HG03108 (cell line): ENCODE measurements at regions not wholly inside any gene's neighbourhood (a gene's known extent, or its start where the extent isn't known, plus 50 kb on each side); places are given as distances from the start of the nearest gene placed in this dataset.
"Not testable (repeated sequence)": the region's sequence is repeated elsewhere in the genome, so short reads cannot be mapped to it uniquely, and the experiment has no call there.

Experiments
- ATAC-seq: cut with Tn5 transposase; IDR thresholded peaks from one replicate; pipeline ENCODE4 v1.9.1; 2021; ENCODE audit warnings: moderate library complexity; ENCODE audit not compliant: unreplicated experiment

DNA sequence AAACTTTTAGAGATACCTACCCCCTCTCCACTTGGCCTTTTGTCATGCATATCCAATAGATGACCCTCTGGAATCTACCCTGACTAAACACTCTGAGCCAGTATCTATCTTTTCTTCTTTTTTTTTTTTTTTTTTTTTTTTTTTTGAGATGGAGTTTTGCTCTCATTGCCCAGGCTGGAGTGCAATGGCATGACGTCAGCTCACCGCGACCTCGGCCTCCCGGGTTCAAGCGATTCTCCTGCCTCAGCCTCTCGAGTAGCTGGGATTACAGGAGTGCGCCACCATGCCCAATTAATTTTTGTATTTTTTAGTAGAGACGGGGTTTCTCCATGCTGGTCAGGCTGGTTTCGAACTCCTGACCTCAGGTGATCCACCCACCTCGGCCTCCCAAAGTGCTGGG lies 50.8 kb upstream of the GRIN2B start:
- not testable (repeated sequence) for ATAC-seq

- ATAC-seq: no peak
Measured at GRCh38 chr12:14043776-14044175, 62.4 kb upstream of the GRIN2B start.

DNA sequence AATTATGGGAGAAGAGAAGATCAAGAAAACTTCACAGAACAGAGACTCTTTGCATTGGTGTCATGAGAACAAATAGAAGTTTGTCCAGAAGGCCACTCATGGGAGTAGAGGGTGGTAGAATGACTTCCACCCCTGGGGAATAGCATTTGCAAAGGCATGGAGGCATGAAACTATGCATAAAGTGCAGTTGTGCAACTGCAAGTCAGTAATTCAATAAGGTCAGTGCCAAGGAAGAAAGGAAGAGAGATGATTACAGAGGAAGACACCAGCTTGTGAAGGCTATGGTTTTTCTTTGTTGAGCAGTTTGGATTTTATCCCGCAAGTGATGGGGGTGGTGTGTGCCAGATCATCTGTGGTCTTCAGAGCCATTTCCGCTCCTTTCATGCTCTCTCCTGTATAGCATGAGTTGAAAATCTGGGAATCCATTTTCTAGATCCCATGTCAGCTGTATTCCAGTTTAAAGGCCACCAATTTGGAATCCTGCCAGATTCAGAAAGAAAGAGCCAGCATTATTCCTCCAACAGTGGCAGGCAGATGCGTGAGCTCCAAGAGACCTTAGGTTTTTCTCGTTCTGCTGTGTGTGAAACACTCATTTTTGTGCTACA lies 67.6 kb upstream of the GRIN2B start:
- ATAC-seq: no peak

- ATAC-seq: no peak
Measured at GRCh38 chr12:14057895-14058294, 76.5 kb upstream of the GRIN2B start.

DNA sequence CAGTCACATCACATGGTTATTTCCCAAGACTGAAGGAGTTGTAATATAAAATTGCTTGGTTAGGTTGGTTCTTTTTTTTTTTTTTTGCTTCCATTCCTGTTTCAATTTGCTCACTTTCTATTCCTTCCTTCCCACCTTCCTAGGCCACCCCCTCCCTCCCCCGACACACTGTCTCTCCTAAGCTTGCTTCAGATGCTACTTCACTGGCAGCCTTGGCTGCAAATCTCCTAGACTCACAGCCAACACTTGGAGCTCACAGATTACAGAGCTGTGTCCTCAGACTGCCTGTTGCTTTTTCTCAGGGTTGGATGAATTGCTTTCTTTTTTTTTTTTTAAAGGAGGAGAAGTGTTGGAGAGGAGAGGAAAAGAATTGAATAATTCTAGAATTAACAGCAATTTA lies 77.3 kb upstream of the GRIN2B start:
- ATAC-seq: no peak

DNA sequence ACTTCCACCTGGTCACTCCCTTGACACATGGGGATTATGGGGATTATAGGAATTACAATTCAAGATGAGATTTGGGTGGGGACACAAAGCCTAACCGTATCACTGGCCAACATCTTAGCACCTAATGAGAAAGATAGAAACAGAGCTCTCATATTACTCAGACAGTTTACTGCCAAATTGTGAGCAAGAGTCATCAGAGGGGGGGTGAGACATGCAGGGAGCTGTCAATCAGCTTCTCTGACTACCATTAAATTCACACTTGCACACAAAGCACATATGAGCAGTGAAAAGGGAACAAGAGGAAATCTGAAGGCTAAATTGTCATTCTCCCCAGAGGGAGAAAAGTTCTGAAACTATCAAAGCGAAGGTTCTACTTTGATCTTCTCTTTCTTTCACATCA lies 78.1 kb upstream of the GRIN2B start:
- no peak for ATAC-seq

DNA sequence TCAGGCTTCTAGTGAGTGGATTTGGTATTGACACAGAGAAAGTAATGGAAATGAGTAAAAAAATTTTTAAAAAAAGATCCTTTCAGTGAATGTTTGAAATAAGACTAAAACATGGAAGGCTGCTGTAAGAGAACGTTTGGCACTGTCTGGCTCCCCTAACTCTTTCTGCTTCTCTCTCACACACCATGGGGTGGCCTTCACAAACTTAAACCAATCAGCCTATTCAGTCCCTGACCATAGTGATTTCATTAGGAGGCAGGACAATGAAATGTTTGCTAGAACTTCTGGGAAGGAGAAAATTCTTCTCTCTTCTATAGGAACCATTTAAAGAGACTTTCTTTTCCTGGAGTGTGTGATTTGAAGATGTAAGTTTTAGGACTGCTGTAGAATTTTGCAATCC lies 84.2 kb upstream of the GRIN2B start:
- no peak for ATAC-seq

DNA sequence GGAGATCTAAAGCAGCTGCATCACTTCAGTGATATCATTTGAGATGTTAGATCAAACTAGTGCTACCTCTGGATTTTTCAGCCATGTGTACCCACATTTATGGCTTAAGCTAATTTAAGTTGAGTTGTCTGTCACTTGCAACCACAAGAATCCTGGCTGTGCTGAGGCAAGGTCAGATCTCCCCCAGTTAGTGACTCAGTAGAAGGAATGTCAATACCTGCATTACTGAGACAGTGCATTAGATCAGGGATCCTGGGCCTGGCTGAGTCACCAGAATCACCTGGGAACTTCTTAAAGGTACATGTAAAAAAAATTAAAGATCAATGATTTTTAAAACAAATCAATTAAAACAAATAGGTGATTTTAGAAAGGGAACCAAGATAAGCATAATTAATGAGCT lies 84.6 kb upstream of the GRIN2B start:
- ATAC-seq: no peak

GRCh38 chr12:14068961-14069360 lies 87.6 kb upstream of the GRIN2B start:
- ATAC-seq: no peak

DNA sequence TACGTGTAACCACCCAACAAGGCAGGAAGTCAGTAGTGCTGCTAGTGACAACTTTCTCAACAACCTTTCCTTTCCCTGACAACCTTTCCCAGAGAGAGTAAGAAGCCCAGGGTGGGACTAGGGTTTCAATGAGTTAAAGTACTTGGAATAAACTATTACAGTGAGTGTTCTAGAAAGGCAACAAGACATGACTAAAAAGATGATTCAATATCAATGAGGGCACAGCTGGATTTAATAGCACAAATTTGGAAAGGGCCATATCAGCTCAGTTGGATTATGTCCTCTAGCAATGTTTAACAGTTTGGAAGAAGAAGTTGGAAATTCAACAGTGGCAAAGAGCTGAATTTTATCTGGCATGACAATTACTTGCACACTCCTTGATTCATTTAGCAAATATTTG lies 90.4 kb upstream of the GRIN2B start:
- ATAC-seq: no peak

DNA sequence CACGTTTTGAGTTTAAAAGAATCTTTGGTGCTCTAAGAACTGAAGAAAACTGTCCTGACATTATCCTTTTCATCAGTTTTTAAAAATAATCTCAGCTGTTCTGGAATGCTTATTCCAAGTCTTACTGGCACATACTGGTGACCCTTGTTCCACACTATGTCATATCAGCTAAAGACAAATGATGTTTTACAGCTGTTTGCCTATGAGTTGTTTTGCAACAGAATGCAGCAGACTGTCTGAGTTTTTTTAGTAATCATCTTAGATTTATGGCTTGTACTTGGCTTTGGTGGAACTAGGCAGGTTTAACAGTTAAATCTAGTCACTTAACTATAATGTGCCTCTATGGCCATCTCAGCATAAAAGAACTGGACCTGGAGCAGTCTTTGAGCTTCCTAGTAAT lies 91.6 kb upstream of the GRIN2B start:
- no peak for ATAC-seq

GRCh38 chr12:14075797-14076393 lies 94.5 kb upstream of the GRIN2B start:
- ATAC-seq: no peak

DNA sequence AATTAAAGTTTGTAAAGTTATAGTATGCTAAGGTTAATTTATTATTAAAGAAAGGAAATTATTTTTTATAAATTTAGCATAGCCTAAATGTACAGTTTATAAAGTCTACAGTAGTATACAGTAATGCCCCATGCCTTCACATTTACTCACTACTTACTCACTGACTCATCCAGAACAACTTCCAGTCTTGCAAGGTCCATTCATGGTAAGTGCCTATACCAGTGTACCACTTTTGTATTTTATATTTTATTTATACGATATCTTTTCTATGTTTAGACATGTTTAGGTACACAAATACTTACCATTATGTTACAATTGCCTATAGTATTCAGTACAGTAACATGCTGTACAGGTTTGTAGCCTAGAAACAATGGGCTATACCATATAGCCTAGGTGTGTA lies 95.1 kb upstream of the GRIN2B start:
- ATAC-seq: no peak

GRCh38 chr12:14086838-14087237 lies 105.4 kb upstream of the GRIN2B start:
- no peak for ATAC-seq

DNA sequence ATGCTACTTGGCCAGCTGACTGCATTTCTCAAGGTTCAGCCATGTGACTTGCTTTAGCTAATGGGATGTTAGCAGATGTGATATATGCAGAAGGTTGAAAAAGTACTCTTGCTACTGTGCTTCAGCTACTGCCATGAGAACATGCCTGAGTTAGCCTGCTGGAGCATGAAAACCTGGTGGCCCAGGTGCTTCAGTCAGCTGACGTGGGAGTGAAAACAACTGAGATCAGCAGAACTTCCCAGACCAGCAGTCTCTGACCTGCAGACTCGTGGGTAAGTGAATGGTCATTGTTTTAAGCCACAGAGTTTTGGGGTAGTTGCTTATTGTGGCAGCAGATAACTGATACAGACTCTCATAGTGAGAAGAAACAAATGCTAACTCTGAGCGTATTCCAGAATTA lies 118.6 kb upstream of the GRIN2B start:
- ATAC-seq: no peak

DNA sequence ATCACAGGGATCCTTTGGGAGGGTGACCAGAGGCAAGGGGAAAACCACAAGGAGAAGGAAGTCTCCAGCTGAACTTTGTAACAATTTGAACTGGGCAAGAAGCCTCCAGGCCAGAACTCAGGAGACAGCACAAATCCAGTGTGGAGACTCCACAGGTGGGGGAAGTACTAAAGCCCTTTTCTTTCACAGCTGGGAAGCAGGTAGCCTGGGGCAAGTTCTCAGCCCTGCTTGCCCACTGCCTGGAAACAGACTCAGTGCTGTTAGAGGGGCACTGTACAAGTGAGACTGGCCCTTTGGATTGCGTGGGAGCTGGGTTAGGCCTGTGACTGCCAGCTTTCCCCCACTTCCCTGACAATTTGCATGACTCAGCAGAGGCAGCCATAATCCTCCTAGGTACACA lies 120.2 kb upstream of the GRIN2B start:
- not testable (repeated sequence) for ATAC-seq

DNA sequence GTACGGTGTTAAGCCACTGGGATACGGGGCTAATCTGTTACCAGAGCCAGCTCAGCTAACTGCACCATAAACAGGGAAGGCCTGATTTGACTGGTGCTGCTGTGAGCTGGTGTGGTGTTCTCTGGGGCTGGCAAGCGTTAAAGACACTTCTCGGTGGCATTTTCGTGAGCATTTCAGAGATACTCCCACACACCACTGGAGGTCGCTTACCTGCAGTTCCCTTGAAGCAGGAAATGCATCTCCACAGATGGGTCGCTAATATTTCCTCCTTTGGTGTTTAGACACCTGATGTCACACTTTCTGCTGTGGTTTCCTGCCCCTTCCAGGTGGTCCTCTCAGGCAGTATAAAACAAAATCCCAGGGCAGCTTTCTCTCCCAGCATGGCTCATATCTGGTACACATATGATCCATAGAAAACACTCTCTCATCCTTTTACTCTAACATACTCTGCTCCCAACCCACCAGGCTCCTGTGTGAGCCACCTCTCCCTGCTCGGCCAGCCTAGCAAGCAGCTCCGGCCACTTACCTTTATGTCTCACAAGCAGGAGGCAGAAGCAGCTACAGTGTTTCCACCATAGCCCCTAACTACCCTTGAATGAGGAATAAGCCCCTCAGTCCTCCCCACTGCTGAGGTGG lies 129.9 kb upstream of the GRIN2B start:
- ATAC-seq: peak; percentile 94

DNA sequence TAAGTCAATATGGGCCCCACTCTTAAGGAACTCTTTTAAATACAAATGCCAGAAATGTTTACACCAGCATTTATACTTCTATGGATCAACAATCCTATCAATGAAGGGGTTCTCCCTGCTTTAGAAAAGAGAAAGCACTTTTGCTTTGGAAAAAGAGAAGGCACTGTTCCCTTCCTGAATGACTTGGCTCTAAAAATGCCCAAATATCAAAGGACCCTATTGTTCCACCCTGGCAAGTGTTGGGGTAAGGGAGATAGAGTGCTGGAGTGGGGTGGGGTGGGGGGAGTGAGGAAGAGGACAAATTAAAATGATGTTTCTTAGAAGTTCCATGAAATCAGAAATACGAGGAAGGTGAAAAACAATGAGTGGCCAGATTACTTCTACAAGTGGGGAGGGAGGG lies 131.6 kb upstream of the GRIN2B start:
- ATAC-seq: no peak

- no peak for ATAC-seq
Measured at GRCh38 chr12:14126692-14127091, 145.3 kb upstream of the GRIN2B start.

DNA sequence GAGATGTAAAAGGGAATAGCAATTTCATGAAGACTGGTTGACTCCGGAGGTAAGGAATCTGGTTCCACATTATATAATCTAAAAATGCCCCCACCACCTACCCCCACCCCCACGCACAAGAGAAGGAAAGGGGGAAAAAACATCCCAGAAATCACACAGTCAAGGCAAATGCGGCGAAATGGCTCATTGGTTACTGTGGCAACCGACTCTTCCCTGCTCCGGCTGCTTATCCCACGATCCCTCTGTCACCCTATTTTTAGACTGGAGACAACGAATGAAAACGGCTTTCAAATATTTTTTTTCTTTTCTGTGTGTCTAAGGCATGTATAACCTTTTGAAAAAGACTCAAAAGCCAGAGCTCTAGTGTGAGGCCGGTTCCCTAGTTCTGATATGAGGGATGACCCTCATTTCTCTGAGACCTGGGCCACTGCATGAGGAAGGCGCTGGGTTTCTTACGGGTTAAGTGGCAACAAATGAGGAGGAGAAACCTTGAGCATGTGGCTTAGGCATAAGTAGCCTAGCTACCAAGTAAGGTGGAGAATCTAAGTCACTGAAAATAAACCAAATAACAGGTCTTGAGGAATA lies 148.3 kb upstream of the GRIN2B start:
- ATAC-seq: no peak

- no peak for ATAC-seq
Measured at GRCh38 chr12:14135996-14136395, 154.6 kb upstream of the GRIN2B start.

DNA sequence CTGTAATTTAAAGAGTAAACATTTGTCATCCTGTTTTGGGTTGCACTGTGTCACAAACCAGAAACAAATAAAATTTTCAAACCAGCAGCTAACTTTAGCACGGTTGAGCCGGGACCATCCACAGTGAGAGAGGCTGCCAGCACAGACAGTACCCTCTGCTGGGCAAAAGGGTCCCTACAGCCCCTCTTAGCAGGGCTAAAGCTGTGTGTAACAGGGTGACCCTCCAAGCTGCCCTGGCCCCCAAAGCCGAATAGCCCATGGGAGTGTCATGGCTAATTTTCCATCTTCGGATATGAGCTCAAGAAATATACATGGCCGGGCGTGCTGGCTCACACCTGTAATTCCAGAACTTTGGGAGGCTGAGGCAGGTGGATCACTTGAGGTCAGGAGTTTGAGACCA lies 157.1 kb upstream of the GRIN2B start:
- no peak for ATAC-seq
